DND-41 (cell line): ENCODE measurements at regions not wholly inside any gene's neighbourhood (a gene's known extent, or its start where the extent isn't known, plus 50 kb on each side); places are given as distances from the start of the nearest gene placed in this dataset.

ENCODE experiments used
- ATAC-seq: fragments of 200-7000 bp; cut with Tn5 transposase; 3 replicates; pipeline ENCODE4 v1.9.1; 2021; ENCODE audit warnings: low read depth; ENCODE audit not compliant: insufficient read depth
- DNase-seq: peaks from one replicate; pipeline ENCODE4 v3.0.0-alpha.2; 2020
- H2AFZ ChIP-seq: 2 replicates; pipeline ENCODE4 v1.6.0; 2012; ENCODE audit warnings: low read depth, low read length
- H3K27ac ChIP-seq: 2 replicates; pipeline ENCODE4 v1.5.1; 2012; ENCODE audit warnings: low read length, inconsistent platforms
- H3K27me3 ChIP-seq: fragments of 200-600 bp; sonication (generic); 2 replicates; pipeline ENCODE4 v1.6.0; 2012; ENCODE audit warnings: low read length, mild to moderate bottlenecking, inconsistent platforms; ENCODE audit not compliant: insufficient read depth, poor library complexity
- H3K36me3 ChIP-seq: 2 replicates; pipeline ENCODE4 v1.5.1; 2012; ENCODE audit warnings: low read length, inconsistent platforms; ENCODE audit not compliant: insufficient read depth
- H3K4me1 ChIP-seq: 2 replicates; pipeline ENCODE4 v1.5.1; 2012; ENCODE audit warnings: mild to moderate bottlenecking, low read length; ENCODE audit not compliant: insufficient read depth
- H3K4me2 ChIP-seq: 2 replicates; pipeline ENCODE4 v1.6.0; 2012; ENCODE audit warnings: mild to moderate bottlenecking, moderate library complexity, low read length, inconsistent platforms; ENCODE audit not compliant: insufficient read depth
- H3K4me3 ChIP-seq, 2 experiments: fragments of 200-600 bp in 1 of 2; shearing (Covaris generic) in 1 of 2; 2 replicates each; pipeline ENCODE4 v1.5.1; 2012 to 2016; ENCODE audit warnings: inconsistent platforms in 2 of 2, low read length in 2 of 2, mild to moderate bottlenecking in 2 of 2, low read depth in 1 of 2, moderate library complexity in 1 of 2
- H3K79me2 ChIP-seq: 2 replicates; pipeline ENCODE4 v1.6.0; 2012; ENCODE audit warnings: low read length, inconsistent platforms; ENCODE audit not compliant: insufficient read depth
- H3K9ac ChIP-seq: 2 replicates; pipeline ENCODE4 v1.6.0; 2012; ENCODE audit warnings: low read depth, mild to moderate bottlenecking, inconsistent platforms, low read length, moderate library complexity
- H3K9me3 ChIP-seq: 2 replicates; pipeline ENCODE4 v1.5.1; 2012; ENCODE audit warnings: low read length, moderate library complexity, mild to moderate bottlenecking, inconsistent platforms; ENCODE audit not compliant: insufficient read depth, severe bottlenecking
- H4K20me1 ChIP-seq: 2 replicates; pipeline ENCODE4 v1.6.0; 2012; ENCODE audit warnings: low read length; ENCODE audit not compliant: insufficient read depth
- CTCF ChIP-seq: IDR thresholded peaks from 2 replicates; pipeline ENCODE4 v1.5.1; 2012; ENCODE audit warnings: borderline replicate concordance, low read length, moderate library complexity, mild to moderate bottlenecking; ENCODE audit not compliant: poor library complexity, severe bottlenecking; ENCODE audit errors: extremely low read depth
- EZH2 ChIP-seq: IDR thresholded peaks from 3 replicates; pipeline ENCODE4 v1.6.1; 2012; ENCODE audit warnings: borderline replicate concordance, low read depth, mild to moderate bottlenecking, moderate library complexity, low read length, inconsistent platforms; ENCODE audit not compliant: severe bottlenecking

GRCh38 chr7:82594665-82595064, 151.1 kb upstream of the CACNA2D1 start:
- no peak for ATAC-seq
- Histone ChIP-seq H3K4me2 (no peak overlapping the region), H3K79me2 (no peaks in the 10 kb centered on the region), H3K4me3 (no peak overlapping the region), H3K27me3 (no peaks in the 10 kb centered on the region), H4K20me1 (no peaks in the 10 kb centered on the region), H3K27ac (no peak overlapping the region), H3K4me1 (no peaks in the 10 kb centered on the region), H3K9ac (no peak overlapping the region), H3K9me3 (no peaks in the 10 kb centered on the region), H2AFZ (no peak overlapping the region), H3K36me3 (no peaks in the 10 kb centered on the region)
- no peak for DNase-seq
- no peak for TF ChIP-seq EZH2
- no peak for TF ChIP-seq CTCF

- no peaks in the 10 kb centered on the region for H3K79me2 ChIP-seq
- DNase-seq (no peak), ATAC-seq (no peak)
- no peaks in the 10 kb centered on the region for H3K4me1 ChIP-seq
- H4K20me1 ChIP-seq = no peaks in the 10 kb centered on the region
- H3K36me3 ChIP-seq = no peaks in the 10 kb centered on the region
- H2AFZ ChIP-seq = no peak overlapping the region
- H3K9me3 ChIP-seq = no peaks in the 10 kb centered on the region
- H3K27me3 ChIP-seq = no peaks in the 10 kb centered on the region
- TF ChIP-seq EZH2 (no peak), CTCF (no peak)
- H3K4me2 ChIP-seq = no peak overlapping the region
- H3K9ac ChIP-seq = no peak overlapping the region
- no peak overlapping the region for H3K4me3 ChIP-seq
- H3K27ac ChIP-seq = no peak overlapping the region
Observed at GRCh38 chr7:82593780-82594179, 150.2 kb upstream of the CACNA2D1 start.

GRCh38 chr7:82592416-82592815, 148.8 kb upstream of the CACNA2D1 start:
- no peak for DNase-seq

More at GRCh38 chr7:82592416-82592815, 148.8 kb upstream of the CACNA2D1 start:
- no peaks in the 10 kb centered on the region for H3K9me3 ChIP-seq
- no peaks in the 10 kb centered on the region for H3K27me3 ChIP-seq
- no peak overlapping the region for H3K4me2 ChIP-seq
- no peak for ATAC-seq
- no peak overlapping the region for H3K4me3 ChIP-seq
- no peaks in the 10 kb centered on the region for H3K79me2 ChIP-seq
- H2AFZ ChIP-seq = no peak overlapping the region
- no peak overlapping the region for H3K9ac ChIP-seq
- TF ChIP-seq CTCF = no peak
- H4K20me1 ChIP-seq = no peaks in the 10 kb centered on the region
- H3K27ac ChIP-seq = no peak overlapping the region
- no peaks in the 10 kb centered on the region for H3K36me3 ChIP-seq
- no peaks in the 10 kb centered on the region for H3K4me1 ChIP-seq
